NCI-H2196 (cell line): ENCODE measurements at regions not wholly inside any gene's neighbourhood (a gene's known extent, or its start where the extent isn't known, plus 50 kb on each side); places are given as distances from the start of the nearest gene placed in this dataset.

Experiments used
- DNase-seq: peaks from one replicate; lab custom pipeline; 2025; ENCODE audit not compliant: unreplicated experiment; lab: John Stamatoyannopoulos, UW

- DNase-seq, result no peak
Measured at GRCh38 chr3:182190056-182190455, 478.3 kb downstream of the SOX2 start.

DNA sequence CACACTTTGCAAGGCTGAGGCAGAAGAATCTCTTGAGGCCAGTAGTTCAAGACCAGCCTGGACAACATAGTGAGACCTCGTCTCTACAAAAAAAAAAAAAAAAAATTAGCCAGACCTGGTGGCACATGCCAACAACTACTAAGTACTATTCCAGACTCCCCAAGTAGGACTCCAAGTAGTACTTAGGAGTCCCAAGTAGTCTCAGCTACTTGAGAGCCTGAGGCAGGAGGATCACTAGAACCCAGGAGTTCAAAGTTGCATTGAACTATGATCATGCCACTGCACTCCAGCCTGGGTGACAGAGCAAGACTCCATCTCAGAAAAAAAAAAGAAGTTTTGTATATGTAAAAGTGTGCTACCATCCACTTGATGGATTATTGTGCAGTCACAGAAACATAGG is 486.6 kb downstream of the SOX2 start:
- DNase-seq, result no peak

- DNase-seq, result no peak
Measured at GRCh38 chr3:182201456-182202168, 489.9 kb downstream of the SOX2 start.

- DNase-seq, result peak; percentile 93
Measured at GRCh38 chr3:182212479-182213076, 500.9 kb downstream of the SOX2 start.

DNA sequence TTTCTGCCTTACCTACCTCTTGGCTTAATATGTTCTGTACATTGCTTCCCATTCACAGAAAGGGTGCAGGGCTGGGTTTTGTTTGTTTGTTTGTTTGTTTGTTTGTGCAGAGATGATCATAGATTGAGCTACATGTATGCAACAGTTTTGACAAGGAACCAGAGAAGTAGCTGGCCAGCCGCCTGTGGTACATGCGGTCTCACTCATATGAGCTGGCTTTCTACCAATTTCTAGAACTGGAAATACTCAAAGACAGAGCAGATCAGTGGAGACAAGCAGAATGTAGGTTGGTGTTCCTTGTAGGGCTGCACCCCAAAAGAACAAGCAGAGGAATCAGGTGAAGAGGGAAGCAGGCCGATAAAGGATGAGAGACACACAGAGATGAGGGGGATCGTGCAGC is 502.7 kb downstream of the SOX2 start:
- peak; percentile 13 for DNase-seq

GRCh38 chr3:182215881-182216280 is 504.2 kb downstream of the SOX2 start:
- no peak for DNase-seq

DNA sequence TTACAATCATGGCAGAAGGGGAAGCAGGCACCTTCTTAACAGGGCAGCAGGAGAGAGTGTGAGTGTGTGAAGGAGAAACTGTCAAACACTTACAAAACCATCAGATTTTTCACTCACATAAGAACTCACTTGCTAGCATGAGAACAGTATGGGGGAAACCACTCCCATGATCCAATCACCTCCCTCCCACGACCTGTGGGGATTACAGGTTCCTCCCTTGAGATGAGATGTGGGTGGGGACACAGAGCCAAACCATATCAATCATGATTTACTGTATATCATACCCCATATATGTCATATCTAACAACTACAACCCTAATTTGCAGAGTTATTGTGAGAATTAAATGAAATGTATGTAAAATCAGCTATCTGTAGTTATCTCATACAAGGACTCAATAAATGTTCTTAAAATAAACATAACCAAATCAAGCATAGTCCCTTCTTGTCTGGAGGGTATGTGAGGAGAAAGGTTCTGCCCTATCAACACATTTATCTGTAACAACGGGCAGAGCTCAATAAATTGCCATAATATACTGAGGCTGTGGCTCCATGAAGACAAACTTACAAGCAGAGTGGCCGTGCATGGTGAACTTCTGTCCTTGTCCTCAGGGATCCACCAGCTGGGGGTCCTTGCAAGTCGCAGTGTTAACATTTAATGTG is 504.7 kb downstream of the SOX2 start:
- DNase-seq, result no peak

- DNase-seq, result no peak
Measured at GRCh38 chr3:182220013-182220412, 508.3 kb downstream of the SOX2 start.

- no peak for DNase-seq
Measured at GRCh38 chr3:182220471-182220870, 508.7 kb downstream of the SOX2 start.

DNA sequence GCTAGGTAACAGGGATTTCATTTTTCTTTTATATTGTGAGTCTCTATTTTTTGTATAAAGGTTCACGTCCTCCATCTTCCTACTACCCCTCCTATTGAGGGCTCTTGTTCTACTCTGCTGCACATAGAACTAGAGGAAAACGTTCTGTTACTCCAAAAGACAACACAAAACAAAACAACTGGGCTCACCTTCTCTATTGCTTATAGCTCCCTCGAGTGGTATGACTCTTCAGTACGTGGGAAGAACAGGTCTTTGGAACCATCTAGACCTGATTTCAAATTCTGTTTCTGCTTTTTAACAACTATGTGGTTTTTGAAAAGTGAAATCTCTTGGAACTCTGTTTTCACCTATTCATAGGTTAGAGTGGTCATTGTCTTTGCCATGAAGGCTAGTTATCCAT is 515.3 kb downstream of the SOX2 start:
- no peak for DNase-seq

- no peak for DNase-seq
Measured at GRCh38 chr3:182233405-182233804, 521.7 kb downstream of the SOX2 start.

DNA sequence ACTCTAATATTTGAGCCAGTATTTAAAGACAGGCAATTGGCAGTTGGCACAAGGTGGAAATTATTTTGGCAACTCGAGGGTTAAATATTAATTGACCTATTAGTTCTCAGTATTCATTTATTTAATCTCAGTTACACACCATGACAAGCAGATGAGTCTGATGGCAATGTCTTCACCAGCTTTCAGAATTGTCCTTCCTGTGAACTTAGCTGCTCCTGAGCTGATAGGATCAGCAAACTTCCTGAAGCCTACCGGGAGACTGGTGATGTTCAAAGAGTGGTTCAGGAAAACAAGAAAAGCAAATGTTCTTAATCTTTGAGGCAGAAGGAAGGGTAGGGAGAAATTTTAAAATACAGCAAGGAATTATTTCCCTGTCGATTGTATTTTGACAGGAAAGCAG is 522.2 kb downstream of the SOX2 start:
- DNase-seq, result no peak

GRCh38 chr3:182234881-182235280 is 523.2 kb downstream of the SOX2 start:
- no peak for DNase-seq

DNA sequence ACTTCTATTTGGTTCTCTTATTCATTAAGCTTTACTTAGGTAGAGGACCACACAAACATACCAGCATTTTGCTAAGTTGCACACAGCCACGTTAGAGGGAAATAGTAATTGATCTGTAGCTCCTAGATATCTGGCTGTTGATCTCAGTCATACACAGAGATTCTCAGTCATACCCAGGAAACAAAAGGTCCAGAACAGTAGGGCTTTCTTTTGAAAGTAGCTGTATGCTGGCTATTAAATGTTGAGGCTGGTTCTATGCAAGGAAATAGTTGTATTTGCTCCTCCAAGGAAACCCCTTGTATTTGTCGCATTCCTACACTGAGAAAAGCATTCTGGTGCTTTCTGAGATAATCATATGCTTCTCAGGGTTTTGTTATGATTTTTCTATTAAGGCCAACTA is 523.8 kb downstream of the SOX2 start:
- DNase-seq, result no peak

DNA sequence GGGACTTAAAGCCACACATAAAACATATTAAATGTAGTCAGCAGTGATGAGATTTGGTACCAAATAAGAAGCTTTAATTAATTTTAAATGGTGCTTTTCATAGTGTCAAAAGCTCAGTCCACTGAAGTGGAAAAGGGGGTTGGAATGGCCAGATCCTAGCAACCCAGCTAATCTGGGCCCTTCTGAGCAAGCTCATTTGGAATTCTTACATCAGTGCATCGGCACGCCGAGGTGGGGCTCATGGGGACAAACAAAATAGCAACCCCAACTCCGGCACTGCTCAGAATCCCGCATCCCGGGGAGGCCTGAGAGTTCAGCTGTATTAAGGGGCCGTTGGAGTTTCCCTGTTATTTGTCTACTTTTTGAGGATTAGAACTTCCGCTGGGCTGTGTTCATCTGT is 526.4 kb downstream of the SOX2 start:
- DNase-seq, result no peak

DNA sequence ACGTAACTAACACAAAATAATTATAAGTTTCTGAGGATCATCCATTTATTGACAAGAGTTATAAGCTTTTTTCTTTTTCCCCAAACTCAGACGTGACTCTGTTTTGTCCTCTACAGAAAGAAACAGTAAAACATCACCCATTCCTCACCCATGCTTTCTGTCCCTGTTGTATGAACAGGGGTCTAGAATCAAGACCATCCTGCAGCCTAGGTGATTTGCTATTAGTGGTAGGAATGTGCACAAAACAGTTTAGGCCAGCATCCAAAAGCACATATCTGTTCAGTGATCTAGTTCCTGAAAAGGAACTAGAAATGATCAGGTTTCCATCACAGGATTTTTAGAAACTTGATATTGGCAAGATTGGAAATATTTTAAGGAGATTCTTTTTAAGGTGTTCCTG is 527.6 kb downstream of the SOX2 start:
- no peak for DNase-seq

DNA sequence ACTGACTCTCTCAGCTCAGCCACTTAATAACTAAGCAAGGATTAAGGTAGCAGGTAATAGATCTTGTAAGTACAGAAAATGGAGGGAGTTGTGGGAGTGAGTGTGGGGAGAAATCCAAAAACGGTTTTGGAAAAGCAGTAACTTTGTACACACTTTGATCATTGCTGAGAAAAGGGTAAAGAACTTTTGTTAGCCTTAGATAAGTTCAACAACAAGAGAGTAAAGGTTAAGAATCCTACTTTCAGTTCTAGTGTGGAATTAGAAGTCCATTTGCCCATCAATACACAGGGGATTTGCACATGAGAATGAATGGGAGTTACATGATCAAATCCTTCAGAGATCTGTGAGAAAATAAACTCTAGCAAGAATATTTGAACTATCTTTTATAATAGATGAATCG is 528.7 kb downstream of the SOX2 start:
- DNase-seq, result no peak

DNA sequence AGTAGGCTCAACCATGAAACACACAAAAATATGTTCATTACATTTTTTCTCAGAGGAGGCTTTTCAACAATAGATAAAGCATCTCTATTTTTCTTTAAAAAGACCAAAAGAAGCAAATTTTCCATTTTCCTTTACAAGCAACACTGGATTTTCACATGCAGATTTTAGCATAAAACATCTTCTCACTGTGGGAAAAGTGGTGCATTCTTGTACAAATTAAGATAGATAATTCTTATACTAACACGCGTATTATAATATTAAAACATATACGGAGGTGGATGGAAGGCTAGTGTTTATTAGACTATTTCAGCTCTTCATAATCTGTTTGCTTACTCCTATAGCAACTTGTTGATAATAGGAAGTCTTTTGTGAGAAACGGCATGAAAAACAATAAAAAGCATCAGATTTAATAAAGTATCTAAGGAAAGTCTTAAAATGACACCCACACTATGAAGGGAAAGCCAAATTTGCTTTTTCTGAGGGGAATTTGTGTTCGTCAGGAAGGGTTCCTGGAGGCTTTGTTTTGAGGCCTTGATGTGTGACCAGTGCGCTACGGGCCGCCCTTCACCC is 529.6 kb downstream of the SOX2 start:
- DNase-seq, result no peak

- no peak for DNase-seq
Measured at GRCh38 chr3:182241766-182242488, 530.2 kb downstream of the SOX2 start.

GRCh38 chr3:182242489-182242942 is 530.8 kb downstream of the SOX2 start:
- no peak for DNase-seq

GRCh38 chr3:182243625-182244024 is 531.9 kb downstream of the SOX2 start:
- no peak for DNase-seq
